Activated T-helper 1 cell treated with anti-CD3 and anti-CD28 coated beads, Interleukin-2, amount 50 U/mL, for 16 hours (primary cell): ENCODE measurements at regions not wholly inside any gene's neighbourhood (a gene's known extent, or its start where the extent isn't known, plus 50 kb on each side); places are given as distances from the start of the nearest gene placed in this dataset.

Experiments used
- DNase-seq, 2 donors: peaks; one replicate each; pipeline ENCODE4 v3.0.0-alpha.2; 2020; ENCODE audit warnings: low read depth in 1 of 2, low spot score in 1 of 2

DNA sequence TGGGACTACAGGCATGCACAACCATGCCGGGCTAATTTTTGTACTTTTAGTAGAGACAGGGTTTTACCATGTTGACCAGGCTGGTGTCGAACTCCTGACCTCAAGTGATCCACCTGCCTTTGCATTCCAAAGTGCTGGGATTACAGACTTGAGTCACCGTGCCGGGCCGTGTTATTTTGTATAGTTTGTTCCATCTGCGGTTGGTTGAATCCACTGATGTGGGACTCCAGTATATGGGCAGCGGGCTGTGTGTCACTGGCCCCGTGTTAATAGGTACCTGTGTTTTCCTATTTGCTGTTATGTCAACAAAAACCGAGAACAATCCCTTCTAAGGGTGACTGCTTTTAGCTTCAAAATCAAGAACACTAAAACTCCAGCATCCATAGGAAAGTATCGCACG is 297.6 kb upstream of the PITRM1 start:
- no peak for DNase-seq

DNA sequence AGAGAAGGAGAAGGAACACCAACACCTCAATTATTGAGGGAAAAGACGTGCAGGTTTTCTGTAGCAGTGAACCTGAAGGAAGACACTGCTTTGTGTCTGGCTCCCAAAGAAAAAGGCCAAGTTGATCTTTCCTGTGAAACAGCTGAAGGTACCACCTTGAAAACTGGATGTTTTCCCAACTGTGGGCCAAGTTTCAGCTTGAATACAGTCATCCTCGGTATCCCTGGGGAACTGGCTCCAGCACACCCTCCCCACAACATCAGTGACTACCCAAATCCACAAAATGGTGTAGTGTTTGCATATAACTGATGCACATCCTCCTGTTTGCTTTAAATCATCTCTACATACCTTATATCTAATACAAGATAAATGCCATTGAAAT is 297.0 kb upstream of the PITRM1 start:
- no peak for DNase-seq

DNA sequence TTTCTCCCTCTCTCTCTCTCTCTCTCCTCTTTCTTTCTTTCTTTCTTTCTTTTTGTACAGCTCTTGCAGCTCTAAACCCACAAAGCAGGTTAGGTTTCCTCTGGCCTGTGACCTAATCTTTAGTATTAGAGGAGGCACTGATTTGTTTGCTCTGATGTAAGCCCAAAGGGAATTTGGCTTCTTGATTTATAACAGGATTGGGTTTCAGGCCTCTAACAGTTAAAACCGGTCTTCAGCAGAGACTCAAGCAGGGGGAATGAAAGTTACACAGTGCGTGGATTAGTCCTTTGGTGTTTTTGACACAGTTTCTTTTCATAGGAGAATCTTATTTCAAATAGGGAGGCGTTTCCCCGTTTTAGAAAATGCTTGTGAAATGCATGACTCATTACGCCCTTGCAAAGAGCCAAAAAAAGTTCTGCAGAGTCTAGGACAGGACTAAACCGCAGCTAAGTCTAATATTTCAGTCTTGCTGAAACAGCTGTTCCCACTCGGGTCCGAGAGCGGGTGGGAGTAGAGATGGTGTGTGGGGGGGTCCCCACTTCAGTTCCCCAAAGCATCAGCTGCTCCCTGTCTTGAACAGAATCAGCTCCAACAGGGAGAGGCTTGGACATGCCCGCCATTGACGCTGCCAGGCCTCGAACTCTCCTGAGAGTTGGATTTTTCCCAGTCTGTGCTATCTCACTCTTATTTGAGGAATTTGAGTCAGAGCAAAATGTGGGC is 296.5 kb upstream of the PITRM1 start:
- DNase-seq = no peak

DNA sequence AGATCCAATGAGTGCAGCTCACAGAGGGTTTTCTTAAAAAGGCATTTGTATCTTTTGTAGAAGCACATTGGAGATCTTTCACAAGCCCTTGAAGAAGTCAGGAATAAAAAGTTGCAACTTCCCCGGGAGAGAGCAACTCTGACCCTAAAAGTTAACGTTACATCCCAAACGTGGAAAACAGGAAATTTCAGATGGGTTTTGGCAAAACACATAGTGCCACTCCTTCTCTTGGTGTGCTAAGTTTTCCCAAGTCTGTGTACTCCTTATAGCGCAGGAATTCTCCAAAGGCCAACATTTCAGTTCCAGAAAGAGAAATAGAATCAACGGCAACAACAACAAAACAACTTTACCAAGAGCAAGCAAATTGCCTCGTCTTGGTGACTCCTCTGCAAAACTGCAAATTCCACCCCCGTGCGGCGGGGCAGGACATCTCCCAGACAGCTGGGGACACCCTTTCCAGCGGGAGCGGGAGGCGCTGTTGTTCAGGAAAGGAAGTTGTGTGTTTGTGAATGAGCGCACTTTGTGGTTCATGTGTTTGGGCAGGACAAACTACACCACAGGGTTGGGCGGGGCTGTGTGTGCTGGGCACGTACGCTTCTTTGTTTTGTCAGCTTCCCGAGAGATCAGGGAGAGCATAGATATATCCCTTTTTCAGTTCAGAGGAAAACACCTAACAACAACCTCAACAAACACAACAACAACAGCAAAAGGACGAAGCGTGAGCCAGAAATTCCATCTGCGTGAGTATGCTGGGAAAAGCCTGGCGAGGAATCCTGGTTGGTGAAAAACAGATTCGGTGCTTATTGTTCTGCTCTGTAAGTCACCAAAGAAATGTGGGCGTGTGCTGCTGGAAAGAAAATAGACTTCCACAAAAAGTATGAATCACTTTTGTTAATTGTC is 294.7 kb upstream of the PITRM1 start:
- peak in 1 of 2 donors; percentile 4 for DNase-seq

DNA sequence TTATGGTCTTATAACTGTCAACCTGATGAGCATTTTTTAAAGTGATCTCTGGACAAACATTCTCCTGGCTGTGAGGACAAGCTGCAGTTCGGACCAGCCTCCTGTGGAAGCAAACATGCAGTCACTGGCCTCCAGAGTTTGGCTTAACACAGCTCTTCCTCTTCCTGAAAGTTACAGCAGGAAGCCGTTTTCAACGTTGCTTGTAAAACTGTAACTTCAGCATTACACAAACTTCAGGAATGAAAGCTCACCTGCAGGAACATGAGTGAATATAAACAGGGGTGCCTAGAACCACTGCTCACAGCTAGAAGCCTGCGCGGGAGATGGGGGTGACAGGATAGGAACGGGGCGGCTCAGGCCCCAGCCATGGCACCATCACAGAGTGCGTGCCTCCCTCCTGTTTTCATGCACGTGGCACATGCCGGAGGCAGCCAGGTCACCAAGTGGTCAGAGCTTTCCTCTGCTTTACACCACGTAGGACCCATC is 292.9 kb upstream of the PITRM1 start:
- DNase-seq = no peak

DNA sequence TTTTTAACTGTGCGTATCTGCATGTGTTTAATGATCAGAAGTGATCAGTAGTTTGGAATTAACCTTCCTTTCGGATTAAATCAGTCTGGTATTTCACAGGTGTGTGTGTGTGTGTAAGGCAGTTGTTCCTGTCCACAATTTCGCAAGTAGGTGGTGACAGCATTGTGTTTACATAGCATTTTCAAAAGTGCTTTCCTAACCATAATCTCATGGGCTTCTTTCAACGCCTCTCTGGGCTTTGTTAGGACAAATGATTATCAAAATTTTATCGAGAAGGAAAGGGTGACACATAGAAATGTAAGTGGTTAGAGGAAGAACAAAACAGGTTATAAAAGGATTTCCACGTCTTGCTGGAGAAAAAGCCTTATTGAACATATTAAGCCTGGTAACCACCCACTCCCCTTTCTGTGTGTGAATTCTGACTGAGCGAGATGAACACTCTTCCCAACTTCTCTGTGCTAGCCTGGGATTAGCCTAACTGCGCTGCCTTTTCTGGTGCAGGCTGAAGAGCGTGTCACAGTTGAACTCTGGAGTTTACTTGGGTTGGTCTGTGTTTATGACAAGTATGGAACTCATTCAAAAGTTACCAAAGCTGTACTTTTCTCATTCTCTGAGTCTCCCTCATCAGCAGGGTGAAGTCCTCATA is 292.3 kb upstream of the PITRM1 start:
- no peak for DNase-seq

DNA sequence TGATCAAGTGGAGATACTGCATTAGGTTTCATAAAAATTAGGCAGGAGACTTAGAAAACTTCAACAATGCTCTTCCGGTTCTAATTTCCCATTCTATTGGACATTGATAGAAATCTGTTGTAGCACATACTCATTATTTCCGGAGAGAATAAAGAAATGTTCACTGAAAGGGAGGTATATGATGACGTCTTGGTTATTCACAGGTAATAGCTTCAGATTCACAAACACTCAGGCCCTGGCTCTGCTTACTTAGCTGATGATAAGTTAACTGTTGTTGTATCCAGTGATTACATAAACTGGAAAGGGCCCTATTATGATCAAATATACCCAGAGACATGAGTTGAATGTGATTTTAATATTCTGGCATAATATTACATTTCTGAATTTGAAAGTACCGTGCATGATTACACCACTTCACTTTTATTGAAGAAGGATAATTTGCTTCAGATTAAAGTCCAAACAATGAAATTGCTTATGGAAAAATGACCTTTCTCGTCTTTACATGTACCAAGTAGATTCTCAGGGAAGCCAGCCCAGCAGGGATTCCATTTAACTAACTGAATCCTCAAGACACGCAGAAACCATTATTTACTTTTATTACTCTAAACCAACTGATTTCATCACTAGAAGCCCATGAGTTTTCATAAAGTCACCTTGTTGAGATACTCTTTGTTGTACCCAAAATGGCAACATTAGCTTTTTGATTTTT is 288.0 kb upstream of the PITRM1 start:
- no peak for DNase-seq

DNA sequence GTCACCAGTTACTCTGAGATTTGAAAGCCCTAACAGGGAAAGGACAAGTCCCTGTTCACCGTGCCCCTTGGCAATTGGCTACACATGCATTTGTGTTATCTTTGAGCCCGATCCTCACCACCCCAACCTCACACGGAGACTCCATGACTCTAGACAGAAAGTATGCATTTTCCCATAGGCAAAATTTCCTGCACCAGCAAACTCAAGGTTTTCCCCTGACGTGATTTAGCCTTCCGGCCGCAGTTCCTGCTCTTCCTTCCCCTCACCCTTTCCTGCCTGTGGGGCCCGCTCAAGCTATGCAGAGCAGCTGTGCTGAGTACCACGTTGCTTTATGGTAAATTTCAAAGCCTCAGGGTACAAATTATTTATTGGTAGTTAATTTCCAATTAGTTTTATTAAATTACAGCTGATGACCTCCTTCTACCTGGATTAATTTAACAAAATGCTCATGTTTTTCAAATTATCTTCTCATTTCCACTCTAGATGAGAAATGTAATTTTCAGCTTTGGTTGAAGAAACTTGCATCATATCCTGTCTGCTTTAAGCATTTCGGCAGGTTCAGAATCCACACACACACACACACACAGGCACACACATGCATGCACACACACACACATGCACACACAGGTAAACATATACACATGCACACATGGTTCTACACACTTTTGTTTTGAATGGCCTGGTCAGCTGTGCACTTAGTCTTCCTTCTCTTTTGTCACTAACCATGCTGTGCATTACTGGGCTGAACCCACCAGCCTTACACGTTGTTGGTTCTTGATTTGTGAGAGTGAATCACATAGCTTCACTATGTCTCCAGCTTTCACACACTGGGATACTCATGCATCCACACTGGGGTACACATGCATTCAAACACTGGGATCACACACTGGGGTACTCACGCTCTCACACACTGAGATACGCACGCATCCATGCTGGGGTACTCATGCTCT is 283.1 kb upstream of the PITRM1 start:
- no peak for DNase-seq

DNA sequence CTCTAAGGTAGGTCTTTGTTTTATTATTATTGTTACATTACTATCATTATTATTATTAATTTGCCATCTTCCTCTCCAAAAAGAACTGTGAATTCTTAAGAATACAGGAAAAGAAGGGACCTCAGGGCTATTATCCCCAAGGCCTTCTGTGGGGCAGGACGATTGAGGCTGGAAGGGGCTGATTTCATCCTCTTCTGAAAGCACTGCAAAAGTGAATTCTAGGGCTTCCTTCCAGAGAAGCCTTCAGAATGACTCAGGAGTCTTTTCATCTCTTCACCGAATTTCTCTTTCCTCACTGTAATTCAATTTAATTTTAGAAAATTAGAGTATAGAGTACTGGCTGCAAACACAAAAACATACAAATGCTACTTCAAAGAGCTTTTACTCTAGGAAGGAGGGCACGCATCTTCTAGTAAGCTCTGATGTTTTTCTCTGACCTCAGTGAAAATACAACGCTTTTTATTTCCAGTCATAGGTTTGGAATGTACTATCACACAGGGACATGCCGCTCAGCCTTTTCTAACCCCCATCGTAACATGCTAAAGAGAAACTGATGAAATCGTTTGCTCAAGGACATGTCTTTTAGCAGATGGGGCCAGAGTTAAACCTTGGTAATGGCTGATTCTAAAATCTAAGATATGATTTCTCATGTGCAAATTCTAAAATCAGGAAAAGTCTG is 280.2 kb upstream of the PITRM1 start:
- no peak for DNase-seq

DNA sequence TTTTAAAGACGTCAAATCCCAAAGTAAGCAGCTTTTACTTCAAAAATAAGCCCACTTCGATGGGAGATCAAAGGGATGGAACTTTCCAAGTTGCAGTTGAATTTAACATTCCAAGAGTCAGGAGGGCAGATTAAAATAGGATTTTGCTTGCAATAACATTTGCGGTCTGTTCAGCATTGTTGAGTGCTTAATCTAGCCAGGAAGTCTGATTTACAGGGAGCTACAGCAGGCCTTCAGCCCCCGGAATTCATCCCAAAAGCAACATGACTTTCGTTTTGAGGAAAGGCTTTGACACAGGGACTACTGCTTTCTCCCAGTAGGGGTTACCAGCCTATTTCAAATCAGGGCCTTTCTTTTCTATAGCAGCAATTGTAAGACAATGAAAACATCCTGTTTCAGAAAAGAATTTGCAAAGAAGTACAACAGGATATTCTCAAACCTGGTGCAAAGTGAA is 279.6 kb upstream of the PITRM1 start:
- DNase-seq = no peak

DNA sequence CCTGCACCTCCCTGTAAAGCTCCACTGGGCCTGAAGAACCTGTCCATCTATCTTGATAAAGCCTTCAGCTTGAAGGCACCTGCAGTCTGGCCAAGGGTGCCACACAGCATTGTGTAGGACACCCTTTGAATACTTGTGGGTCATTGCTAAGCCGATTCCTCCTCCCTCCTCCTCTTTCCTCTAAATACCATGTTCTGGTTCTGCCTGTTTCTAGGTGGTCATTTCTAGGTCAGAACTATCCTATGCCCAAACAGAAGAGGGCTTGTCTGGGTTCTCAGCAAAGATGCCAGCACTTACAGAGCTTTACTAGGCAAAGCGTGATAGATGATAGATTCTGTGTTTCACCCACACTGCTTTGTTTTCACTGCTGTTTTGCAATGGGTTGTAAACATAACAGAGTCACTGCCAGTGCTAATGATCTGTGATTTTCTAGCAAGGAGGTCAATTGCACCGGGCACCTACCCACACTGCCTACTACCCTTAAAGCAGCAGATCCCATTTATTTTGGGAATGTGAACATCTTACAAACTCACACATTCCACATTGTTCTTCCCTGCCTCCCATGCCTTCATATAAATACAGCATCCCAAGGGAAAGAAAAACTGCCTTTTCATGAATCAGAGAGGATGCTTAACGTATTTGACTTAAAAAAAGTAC is 279.1 kb upstream of the PITRM1 start:
- DNase-seq = no peak

DNA sequence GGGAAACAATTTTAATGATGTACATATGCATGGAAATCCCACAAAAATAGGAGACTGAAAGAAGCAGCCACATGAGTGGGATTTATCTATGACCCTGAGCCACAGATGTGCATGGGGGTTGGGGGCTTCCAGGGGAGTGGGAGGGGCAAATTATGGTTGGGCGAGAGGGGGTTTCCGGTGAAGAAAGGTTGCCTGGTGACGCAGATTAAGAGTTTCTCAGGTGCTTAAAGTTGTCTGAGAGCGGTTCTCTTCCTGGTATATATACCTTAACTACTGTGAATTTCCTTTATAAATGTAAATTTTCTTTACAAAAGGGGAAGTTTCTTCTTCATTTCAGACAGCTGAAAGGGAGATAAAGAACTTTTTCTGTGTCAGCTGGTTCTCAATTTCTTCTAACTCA is 273.6 kb upstream of the PITRM1 start:
- DNase-seq = no peak

DNA sequence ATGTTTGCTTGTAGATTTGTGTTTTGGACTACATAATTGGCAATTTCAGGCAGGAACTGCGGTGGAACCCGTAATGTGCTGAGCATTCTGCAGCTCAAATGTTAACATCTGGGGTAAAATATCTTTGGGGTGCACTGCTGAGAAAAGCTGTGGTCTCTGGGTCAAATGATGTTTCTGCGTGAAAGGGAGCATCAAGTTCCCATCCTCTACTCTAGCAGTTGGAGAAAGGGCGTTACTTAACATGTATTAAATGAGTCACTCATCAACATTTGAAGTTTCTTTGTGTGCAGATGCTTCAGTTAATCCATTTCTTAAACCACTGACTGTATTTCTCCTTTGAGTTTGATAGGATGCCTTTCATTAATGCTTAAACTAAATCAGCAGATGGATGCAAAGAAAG is 273.1 kb upstream of the PITRM1 start:
- DNase-seq = no peak

DNA sequence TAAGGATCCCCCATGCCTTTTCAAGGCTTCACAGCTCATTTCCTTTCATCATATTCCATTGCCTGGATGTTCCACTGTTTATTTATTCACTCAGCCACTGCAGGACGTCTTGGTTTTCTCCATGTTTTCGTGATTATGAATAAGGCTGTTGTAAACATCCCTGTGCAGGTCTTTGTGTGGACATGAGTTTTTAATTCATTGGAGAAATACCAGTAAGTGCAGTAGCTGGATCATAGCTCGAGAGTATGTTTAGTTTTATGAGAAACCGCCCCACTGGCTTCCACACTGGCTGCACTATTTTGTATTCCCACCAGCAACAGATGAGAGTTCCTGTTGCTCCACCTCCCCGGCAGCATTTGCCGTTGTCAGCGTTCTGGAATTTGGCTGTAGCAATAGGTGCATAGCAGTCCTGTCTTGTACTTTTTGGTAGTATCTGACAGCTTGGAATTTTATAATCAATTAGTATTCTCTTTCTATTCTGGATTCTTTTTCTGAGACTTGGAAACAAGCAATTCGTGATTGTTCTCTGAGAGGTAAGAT is 269.9 kb upstream of the PITRM1 start:
- DNase-seq = no peak

DNA sequence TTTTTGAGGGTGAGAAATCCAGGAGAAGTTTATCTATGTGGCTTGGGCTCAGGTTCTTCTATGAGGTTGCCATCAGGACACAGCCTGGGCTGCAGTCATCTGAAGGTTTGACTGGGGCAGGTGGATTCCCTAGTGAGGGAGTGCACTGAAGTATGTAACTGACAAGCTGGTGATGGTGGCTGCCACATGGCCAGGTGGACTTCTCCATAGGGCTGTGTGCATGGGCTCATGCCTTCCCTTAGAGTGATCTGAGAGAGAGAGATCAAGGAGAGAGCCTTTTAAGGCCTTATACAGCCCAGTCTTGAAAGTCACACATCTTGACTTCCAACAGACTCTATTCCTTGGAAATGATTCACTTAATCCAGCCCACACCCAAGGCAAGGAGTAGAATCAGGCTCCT is 266.6 kb upstream of the PITRM1 start:
- DNase-seq = no peak

DNA sequence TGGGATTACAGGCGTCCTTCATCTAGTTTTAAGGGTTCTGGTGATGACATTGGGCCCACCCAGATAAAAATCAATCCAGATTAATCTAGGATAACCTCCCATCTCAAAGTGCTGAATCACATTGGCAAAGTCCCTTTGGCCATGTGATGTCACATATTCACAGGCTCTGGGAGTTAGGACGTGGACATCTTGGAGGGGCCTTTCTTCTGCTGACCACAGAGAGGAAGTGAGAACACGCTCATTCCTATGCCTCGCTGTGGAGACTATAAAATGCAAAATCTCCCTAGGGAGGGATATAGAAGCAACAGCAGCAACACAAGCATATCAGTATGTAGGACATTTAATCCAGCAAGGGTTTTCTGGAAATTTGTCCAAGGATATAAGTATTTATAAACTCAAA is 266.0 kb upstream of the PITRM1 start:
- no peak for DNase-seq

DNA sequence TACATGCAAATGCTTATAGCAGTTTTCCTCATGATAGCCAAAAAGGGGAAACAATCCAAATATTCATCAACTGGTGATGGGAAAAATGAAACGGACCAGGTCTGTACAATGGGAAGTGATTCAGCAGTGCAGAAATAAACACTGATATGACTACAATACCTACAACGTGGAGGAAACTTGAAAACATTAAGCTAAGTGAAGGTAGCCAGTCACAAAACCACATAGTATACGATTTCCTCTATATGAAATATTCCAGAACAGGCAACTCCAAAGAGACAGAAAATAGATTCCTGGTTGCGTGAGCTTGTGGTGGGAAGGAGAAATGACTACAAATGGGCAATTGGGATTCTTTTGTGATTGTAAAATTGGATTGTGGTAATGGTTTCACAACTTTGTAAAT is 263.1 kb upstream of the PITRM1 start:
- DNase-seq = no peak

DNA sequence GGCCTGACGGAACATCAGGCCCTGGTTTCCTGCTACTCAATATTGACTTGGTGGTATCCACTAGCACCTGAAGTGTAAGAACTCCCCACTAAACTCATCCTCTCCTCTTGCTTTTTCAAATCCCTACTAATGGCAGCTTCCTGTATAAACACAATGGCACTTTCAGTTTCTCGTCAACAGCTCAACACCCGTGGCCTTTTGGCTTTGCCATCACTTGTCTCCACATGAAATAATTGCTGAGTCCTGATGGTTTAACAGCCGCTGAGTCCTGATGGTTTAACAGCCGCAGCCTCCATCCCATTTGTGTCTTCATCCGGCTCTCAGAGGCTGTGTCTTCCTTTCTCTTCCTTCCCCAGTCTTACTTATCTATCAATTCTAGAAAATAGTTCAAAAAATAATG is 261.4 kb upstream of the PITRM1 start:
- DNase-seq = no peak

DNA sequence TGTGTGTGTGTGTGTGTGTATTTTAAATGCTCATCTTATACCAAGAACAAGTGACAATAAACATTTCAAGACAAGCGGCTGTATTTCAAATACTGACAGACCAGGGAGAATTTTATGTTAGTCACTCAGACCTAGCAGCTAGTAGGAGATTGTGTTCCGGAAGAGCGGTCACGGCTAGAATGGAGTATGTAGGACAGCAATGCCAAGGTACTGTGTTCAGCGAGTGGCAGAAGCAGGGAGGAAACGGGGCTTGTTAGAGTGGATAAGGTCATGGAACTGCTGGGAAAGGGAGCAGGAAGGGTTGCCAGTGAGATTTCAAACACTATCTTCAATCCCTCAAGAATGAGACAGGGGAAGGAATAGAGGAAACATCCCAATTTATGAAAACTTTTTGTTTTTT is 260.5 kb upstream of the PITRM1 start:
- DNase-seq = no peak
